ENCODE measurements at regions not wholly inside any gene's neighbourhood (a gene's known extent, or its start where the extent isn't known, plus 50 kb on each side); places are given as distances from the start of the nearest gene placed in this dataset.

GRCh38 chr6:8865451-8865850 lies 430.1 kb upstream of the SLC35B3 start:
- H3K9ac ChIP-seq (ENCODE audit: low read depth in 1 of 2, low read length in 2 of 2): no peak overlapping the region
- 93% methylated on average over 3 of the region's 3 CpGs for WGBS
- H3K27ac ChIP-seq (ENCODE audit: low read depth in 1 of 2, low read length in 2 of 2): no peak overlapping the region
- no peaks in the 10 kb centered on the region for H3K36me3 ChIP-seq (ENCODE audit: control insufficient read depth in 4 of 4, insufficient read depth in 3 of 4, low read depth in 1 of 4, low read length in 3 of 4)
- H3K4me3 ChIP-seq (ENCODE audit: low read depth in 1 of 3, low read length in 3 of 3): no peak overlapping the region
- no peaks in the 10 kb centered on the region for H3K27me3 ChIP-seq (ENCODE audit: control insufficient read depth in 4 of 4, insufficient read depth in 4 of 4, low read length in 3 of 4)
- no peaks in the 10 kb centered on the region for H3K4me1 ChIP-seq (ENCODE audit: control insufficient read depth in 4 of 4, insufficient read depth in 4 of 4, low read length in 3 of 4)
- TF ChIP-seq NR2F2 (IDR thresholded peaks at IDR 0.05) (no peak), RAD21 (IDR thresholded peaks at IDR 0.05) (no peak), HNF4A (conservative IDR thresholded peaks at IDR 0.05) (no peak), EGR1 (IDR thresholded peaks at IDR 0.05; ENCODE audit: low read depth in 2 of 2) (no peak), YY1 (IDR thresholded peaks at IDR 0.05) (no peak)
- no peak for DNase-seq (ENCODE audit: low spot score)
- no peaks in the 10 kb centered on the region for H3K9me3 ChIP-seq (ENCODE audit: control insufficient read depth in 4 of 4, low read length in 3 of 4)

GRCh38 chr6:8860671-8861070 lies 425.3 kb upstream of the SLC35B3 start:
- Histone ChIP-seq H3K36me3 (ENCODE audit: control insufficient read depth in 4 of 4, insufficient read depth in 3 of 4, low read depth in 1 of 4, low read length in 3 of 4) (no peaks in the 10 kb centered on the region), H3K4me1 (ENCODE audit: control insufficient read depth in 4 of 4, insufficient read depth in 4 of 4, low read length in 3 of 4) (no peaks in the 10 kb centered on the region), H3K9ac (ENCODE audit: low read depth in 1 of 2, low read length in 2 of 2) (no peak overlapping the region), H3K27ac (ENCODE audit: low read depth in 1 of 2, low read length in 2 of 2) (no peak overlapping the region), H3K27me3 (ENCODE audit: control insufficient read depth in 4 of 4, insufficient read depth in 4 of 4, low read length in 3 of 4) (no peaks in the 10 kb centered on the region), H3K4me3 (ENCODE audit: low read depth in 1 of 3, low read length in 3 of 3) (no peak overlapping the region), H3K9me3 (ENCODE audit: control insufficient read depth in 4 of 4, low read length in 3 of 4) (no peaks in the 10 kb centered on the region)
- DNase-seq (ENCODE audit: low spot score): no peak
- TF ChIP-seq ATF3 (IDR thresholded peaks at IDR 0.05): no peak
- TF ChIP-seq, protein P1, sequence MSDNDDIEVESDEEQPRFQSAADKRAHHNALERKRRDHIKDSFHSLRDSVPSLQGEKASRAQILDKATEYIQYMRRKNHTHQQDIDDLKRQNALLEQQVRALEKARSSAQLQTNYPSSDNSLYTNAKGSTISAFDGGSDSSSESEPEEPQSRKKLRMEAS (IDR thresholded peaks at IDR 0.05): no peak
- no peak for TF ChIP-seq FOXA1 (IDR thresholded peaks at IDR 0.05)
- no peak for TF ChIP-seq NR2F2 (IDR thresholded peaks at IDR 0.05)
- TF ChIP-seq RAD21 (IDR thresholded peaks at IDR 0.05): no peak
- TF ChIP-seq ZBTB33 (IDR thresholded peaks at IDR 0.05): no peak
- no peak for TF ChIP-seq HNF4G (IDR thresholded peaks at IDR 0.05)
- no peak for TF ChIP-seq REST (IDR thresholded peaks at IDR 0.05)
- TF ChIP-seq SP1 (IDR thresholded peaks at IDR 0.05): no peak
- no peak for TF ChIP-seq JUND (IDR thresholded peaks at IDR 0.05)
- no peak for TF ChIP-seq TAF1 (conservative IDR thresholded peaks at IDR 0.05)
- TF ChIP-seq, protein P2, sequence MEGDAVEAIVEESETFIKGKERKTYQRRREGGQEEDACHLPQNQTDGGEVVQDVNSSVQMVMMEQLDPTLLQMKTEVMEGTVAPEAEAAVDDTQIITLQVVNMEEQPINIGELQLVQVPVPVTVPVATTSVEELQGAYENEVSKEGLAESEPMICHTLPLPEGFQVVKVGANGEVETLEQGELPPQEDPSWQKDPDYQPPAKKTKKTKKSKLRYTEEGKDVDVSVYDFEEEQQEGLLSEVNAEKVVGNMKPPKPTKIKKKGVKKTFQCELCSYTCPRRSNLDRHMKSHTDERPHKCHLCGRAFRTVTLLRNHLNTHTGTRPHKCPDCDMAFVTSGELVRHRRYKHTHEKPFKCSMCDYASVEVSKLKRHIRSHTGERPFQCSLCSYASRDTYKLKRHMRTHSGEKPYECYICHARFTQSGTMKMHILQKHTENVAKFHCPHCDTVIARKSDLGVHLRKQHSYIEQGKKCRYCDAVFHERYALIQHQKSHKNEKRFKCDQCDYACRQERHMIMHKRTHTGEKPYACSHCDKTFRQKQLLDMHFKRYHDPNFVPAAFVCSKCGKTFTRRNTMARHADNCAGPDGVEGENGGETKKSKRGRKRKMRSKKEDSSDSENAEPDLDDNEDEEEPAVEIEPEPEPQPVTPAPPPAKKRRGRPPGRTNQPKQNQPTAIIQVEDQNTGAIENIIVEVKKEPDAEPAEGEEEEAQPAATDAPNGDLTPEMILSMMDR (IDR thresholded peaks at IDR 0.05; ENCODE audit: low read depth, low read length, missing input control): no peak
- no peak for TF ChIP-seq FOXA2 (IDR thresholded peaks at IDR 0.05)
- TF ChIP-seq HNF4A (conservative IDR thresholded peaks at IDR 0.05): no peak
- TF ChIP-seq YY1 (IDR thresholded peaks at IDR 0.05): no peak

Data from liver (tissue), 8 donors.